Mucosa of rectum (tissue), 2 donors: ENCODE measurements at regions not wholly inside any gene's neighbourhood (a gene's known extent, or its start where the extent isn't known, plus 50 kb on each side); places are given as distances from the start of the nearest gene placed in this dataset.

Source experiments
- H3K27ac ChIP-seq, 2 donors: one replicate each; pipeline ENCODE4 v1.7.0; 2013; ENCODE audit warnings: inconsistent platforms in 2 of 2, low read depth in 2 of 2, low read length in 2 of 2
- H3K27me3 ChIP-seq, 2 donors: one replicate each; pipeline ENCODE4 v1.7.0; 2013; ENCODE audit warnings: low read length in 2 of 2; ENCODE audit not compliant: control insufficient read depth in 2 of 2, insufficient read depth in 2 of 2
- H3K36me3 ChIP-seq, 2 donors: one replicate each; pipeline ENCODE4 v1.7.0; 2013; ENCODE audit warnings: low read length in 2 of 2; ENCODE audit not compliant: control insufficient read depth in 2 of 2, insufficient read depth in 2 of 2
- H3K4me1 ChIP-seq, 2 donors: one replicate each; pipeline ENCODE4 v1.7.0; 2013; ENCODE audit warnings: low read length in 2 of 2, mild to moderate bottlenecking in 1 of 2; ENCODE audit not compliant: control insufficient read depth in 2 of 2, insufficient read depth in 2 of 2
- H3K4me3 ChIP-seq, 2 donors: one replicate each; pipeline ENCODE4 v1.7.0; 2013; ENCODE audit warnings: low read length in 2 of 2
- H3K9ac ChIP-seq, 2 donors: one replicate each; pipeline ENCODE4 v1.7.0; 2013; ENCODE audit warnings: low read length in 2 of 2, low read depth in 1 of 2, mild to moderate bottlenecking in 1 of 2
- H3K9me3 ChIP-seq, 2 donors: one replicate each; pipeline ENCODE4 v1.7.0; 2013; ENCODE audit warnings: low read length in 2 of 2; ENCODE audit not compliant: control insufficient read depth in 2 of 2
- donor health status: healthy.
- donor health status: Normal muscosa, but diverticular disease.

DNA sequence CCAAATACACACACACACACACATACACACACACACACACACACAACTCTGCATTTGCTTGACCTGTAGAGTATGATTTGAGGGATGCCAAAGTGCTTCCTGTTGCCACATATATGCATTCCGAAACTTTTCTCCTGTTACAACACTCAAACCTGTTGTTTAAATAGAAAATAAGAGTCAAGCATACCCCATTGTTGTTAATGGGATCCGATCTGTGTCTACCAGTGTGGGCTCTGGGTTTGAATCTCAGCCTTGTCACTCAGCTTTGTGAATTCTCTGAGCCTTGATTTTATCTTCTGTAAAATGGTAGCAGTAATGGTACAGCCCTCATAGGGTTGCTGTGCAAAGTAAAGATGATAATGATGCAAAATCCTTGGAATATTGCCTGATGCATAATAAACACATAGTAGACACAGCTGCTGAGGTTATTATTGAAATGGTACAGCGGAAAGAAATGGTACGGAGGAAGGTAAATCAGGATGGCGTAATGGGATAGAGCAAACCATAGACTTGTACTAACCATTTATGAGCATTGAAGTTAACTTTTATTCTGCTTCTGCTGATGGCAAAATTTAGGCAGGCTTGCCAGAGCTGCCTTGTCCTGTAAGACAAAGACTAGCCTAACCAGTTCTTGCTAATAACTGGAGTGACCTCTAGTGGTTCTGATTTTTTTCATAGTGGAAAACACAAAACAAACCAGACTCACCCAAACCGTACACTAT lies 113.5 kb upstream of the PHACTR1 start:
- Histone ChIP-seq H3K27ac (no peak overlapping the region), H3K36me3 (no peaks in the 10 kb centered on the region), H3K4me1 (peaks cover 0 to under 1% of the 10 kb centered on the region in 2 donors), H3K27me3 (no peaks in the 10 kb centered on the region), H3K9me3 (no peaks in the 10 kb centered on the region), H3K9ac (no peak overlapping the region), H3K4me3 (no peak overlapping the region)

DNA sequence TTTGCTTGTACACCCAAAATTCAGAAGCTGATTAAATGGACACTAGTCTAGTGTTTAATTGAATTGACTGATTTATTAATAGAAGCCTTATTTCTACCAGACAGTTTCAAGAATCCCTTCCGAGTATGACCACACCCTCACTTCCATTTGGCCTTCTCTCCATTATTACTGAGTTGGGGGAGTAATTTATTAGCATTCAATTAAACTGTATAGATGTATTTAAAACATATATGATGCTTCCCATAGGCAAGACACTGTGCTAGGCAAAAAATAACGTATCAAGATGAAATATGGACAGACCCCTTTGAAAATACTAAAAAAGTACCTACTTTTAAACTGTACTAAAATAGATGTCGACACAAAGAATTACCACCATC lies 112.9 kb upstream of the PHACTR1 start:
- H3K27ac ChIP-seq = no peak overlapping the region
- H3K36me3 ChIP-seq = no peaks in the 10 kb centered on the region
- no peaks in the 10 kb centered on the region for H3K9me3 ChIP-seq
- H3K27me3 ChIP-seq = no peaks in the 10 kb centered on the region
- no peak overlapping the region for H3K9ac ChIP-seq
- peaks cover 0 to 3% of the 10 kb centered on the region in 2 donors for H3K4me1 ChIP-seq
- H3K4me3 ChIP-seq = no peak overlapping the region

DNA sequence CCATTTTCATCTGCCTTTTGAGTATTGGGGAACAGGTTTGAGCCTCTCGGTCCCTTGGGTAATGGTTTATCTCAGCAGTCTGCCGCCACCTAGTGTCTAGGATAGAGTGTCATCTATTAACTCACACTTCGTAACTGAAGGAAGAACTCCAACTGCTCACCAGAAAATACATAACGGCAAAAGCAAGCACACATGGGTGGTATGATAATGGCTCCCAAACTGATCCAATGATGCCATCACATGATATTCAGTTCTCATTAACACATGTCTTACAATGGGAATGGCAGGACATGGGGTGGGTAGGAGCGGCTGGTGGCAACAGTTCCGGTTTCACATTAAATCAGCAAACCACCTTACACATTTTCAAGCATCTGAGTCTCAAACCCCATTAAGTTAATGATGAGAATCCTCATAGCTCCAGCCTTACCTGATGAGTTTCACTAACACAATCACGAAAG lies 110.7 kb upstream of the PHACTR1 start:
- Histone ChIP-seq H3K36me3 (no peaks in the 10 kb centered on the region), H3K27ac (no peak overlapping the region), H3K9me3 (no peaks in the 10 kb centered on the region), H3K4me1 (peaks cover 0 to 3% of the 10 kb centered on the region in 2 donors), H3K27me3 (no peaks in the 10 kb centered on the region), H3K9ac (no peak overlapping the region), H3K4me3 (peak overlapping the region in 1 of 2 donors; percentile 28)

DNA sequence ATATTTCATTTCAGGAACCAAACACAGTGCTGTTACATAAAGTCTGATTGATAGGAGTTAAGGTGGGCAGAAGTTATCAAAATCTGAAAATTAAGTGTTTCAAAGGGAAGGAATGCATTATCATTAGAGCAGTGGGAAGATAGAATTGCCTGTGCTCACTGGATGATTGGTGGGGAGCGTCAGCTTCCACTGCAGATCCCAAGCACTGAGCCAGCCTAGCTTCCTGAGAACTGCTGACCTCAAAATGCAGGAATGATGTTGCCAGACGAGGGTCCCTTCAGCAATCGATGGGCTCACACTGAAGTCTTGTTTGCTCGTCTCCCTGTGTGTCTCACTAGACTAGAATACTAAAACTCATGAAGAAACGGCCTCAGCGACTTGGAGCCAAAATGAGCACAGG lies 110.0 kb upstream of the PHACTR1 start:
- Histone ChIP-seq H3K36me3 (no peaks in the 10 kb centered on the region), H3K4me3 (no peak overlapping the region), H3K27ac (no peak overlapping the region), H3K27me3 (no peaks in the 10 kb centered on the region), H3K4me1 (peaks cover 0 to 3% of the 10 kb centered on the region in 2 donors), H3K9me3 (no peaks in the 10 kb centered on the region), H3K9ac (no peak overlapping the region)

DNA sequence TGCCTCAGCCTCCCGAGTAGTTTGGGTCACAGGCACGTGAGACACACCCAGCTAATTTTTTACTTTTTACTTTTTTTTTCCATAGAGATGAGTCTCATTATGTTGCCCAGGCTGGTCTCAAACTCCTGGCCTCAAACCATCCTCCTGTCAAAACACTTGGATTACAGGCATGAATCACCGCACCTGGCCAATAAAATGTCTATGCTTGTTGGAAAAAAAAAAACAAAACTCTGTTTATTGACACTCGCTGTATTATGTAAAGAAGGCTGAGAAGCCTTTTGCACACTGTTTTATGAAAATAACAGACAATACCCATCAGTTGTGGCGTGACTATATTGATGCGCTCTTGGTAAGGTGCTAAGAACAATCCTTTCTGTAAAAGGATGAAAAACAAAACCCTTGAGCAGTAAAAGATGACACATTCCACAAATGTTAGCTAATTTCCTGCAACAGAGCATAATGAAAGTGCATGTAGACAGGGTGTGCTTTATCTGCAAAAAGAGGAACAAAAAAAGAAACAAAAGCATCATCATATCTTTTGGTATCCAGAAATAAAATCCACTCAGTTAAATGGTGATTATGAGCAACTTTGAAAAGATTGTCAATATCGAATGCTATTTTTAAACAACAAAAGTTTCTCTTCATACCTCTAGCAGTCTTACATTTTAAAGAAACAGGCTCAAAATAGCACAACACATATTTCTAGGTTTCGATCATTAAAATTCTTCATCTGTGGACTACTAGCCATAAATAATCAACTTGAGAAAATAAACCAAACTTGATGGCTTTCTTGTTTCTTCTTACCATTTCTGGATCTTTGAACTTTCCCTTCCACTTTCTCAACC lies 108.3 kb upstream of the PHACTR1 start:
- Histone ChIP-seq H3K36me3 (no peaks in the 10 kb centered on the region), H3K27ac (no peak overlapping the region), H3K4me1 (peaks cover 0 to 3% of the 10 kb centered on the region in 2 donors), H3K9me3 (no peaks in the 10 kb centered on the region), H3K4me3 (no peak overlapping the region), H3K9ac (no peak overlapping the region), H3K27me3 (no peaks in the 10 kb centered on the region)

DNA sequence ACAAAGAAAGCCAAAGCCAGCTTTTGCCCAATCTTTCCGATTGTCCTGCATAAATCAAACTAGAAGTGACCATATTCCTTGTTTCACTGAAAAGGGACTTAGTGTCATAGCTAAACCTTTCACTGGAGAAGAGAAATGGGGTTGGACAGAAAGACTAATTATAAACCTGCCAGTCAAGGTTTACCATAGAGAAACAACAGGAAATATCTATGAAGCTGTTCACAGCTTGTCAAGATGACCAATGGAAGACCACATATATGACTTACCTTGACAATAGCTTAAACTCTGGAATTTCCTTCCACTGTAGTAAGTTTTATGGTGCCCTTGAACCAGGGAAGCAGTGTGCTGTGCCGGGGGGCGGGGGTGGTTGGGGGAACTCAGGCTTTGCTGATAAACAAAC lies 107.7 kb upstream of the PHACTR1 start:
- Histone ChIP-seq H3K27me3 (no peaks in the 10 kb centered on the region), H3K9me3 (no peaks in the 10 kb centered on the region), H3K27ac (no peak overlapping the region), H3K4me3 (no peak overlapping the region), H3K36me3 (no peaks in the 10 kb centered on the region), H3K9ac (no peak overlapping the region), H3K4me1 (peaks cover 0 to 3% of the 10 kb centered on the region in 2 donors)

DNA sequence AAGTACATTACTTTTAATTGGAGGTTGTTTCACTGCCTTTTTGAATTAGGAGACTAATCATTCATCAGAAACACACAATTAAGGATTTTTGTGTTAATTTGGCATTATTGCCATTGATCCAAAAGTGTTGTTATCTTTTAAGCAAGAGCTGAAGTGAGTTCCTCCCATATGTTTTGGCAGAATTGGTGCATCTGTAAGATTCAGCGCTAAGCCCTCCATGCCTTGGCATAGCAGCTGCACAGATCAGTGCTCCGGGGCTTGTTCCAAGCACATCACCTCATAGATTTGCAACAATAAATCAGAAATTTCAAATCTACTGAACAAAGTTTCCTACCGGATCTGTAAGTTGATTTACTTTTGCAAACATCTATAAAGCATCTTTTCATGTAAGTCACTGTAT lies 106.8 kb upstream of the PHACTR1 start:
- no peak overlapping the region for H3K9ac ChIP-seq
- no peak overlapping the region for H3K4me3 ChIP-seq
- H3K4me1 ChIP-seq = peaks cover 0 to 3% of the 10 kb centered on the region in 2 donors
- no peaks in the 10 kb centered on the region for H3K9me3 ChIP-seq
- H3K36me3 ChIP-seq = no peaks in the 10 kb centered on the region
- no peak overlapping the region for H3K27ac ChIP-seq
- no peaks in the 10 kb centered on the region for H3K27me3 ChIP-seq

DNA sequence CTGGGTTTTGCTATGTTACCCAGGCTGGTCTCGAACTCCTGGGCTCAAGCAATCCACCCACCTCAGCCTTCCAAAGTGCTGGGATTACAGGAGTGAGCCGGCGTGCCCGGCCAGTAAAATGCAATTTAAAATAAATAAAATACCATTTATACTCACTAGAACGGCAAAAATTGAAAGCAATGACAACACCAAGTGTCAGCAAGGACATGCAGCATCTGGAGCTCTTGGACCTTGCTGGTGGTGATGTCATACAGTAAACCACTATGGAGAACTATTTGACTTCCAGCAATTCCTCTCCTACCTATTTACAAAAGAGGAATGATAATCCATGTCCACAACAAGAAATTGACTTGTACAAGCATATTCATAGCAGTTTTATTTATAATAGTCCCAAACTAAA lies 105.7 kb upstream of the PHACTR1 start:
- H3K4me3 ChIP-seq = no peak overlapping the region
- H3K36me3 ChIP-seq = no peaks in the 10 kb centered on the region
- no peak overlapping the region for H3K27ac ChIP-seq
- H3K4me1 ChIP-seq = peaks cover 0 to 3% of the 10 kb centered on the region in 2 donors
- H3K9me3 ChIP-seq = no peaks in the 10 kb centered on the region
- no peaks in the 10 kb centered on the region for H3K27me3 ChIP-seq
- H3K9ac ChIP-seq = no peak overlapping the region

DNA sequence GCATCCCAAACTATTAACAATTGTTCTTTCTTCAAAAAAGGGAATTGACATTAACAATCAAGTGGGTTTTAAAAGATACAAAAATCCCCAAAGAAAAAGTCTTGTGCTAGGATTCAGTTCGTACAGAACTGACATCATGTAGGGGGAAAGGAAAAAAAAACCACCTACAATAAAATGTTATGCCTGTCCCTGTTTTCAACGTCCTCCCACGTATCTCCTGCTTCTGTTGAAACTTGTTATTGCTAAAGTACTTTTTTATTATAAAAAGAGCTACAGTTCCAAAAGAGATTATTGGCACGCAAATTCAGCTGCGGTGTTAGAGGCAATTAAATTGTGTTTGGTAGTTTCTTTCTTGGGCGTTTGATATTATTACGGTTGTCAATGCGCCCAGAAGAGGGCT lies 102.8 kb upstream of the PHACTR1 start:
- no peaks in the 10 kb centered on the region for H3K4me1 ChIP-seq
- H3K36me3 ChIP-seq = no peaks in the 10 kb centered on the region
- no peaks in the 10 kb centered on the region for H3K9me3 ChIP-seq

DNA sequence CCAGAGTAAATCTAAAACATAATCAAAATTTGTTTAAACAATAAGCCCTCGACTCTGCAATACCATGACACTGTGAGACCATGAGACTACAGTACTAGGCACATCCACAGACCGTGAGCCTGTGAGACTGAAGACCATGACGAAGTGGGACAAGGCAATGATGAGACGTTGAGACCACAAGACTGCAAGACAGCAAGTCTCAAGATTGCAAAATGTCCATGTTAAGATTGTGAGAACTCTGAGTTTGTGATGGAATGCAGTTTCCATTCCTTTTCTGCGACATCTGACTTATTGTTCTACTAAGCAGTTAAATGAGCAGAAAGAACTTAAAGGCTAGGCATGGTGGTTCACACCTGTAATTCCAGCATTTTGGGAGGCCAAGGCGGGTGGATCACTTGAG lies 102.1 kb upstream of the PHACTR1 start:
- no peak overlapping the region for H3K9ac ChIP-seq
- no peaks in the 10 kb centered on the region for H3K36me3 ChIP-seq
- no peak overlapping the region for H3K27ac ChIP-seq
- H3K4me1 ChIP-seq = no peaks in the 10 kb centered on the region
- no peak overlapping the region for H3K4me3 ChIP-seq
- H3K27me3 ChIP-seq = no peaks in the 10 kb centered on the region
- H3K9me3 ChIP-seq = no peaks in the 10 kb centered on the region

More for the DNA sequence above, 102.8 kb upstream of the PHACTR1 start:
- Histone ChIP-seq H3K9ac (no peak overlapping the region), H3K27ac (no peak overlapping the region), H3K27me3 (no peaks in the 10 kb centered on the region), H3K4me3 (no peak overlapping the region)
